ENCODE measurements at regions not wholly inside any gene's neighbourhood (a gene's known extent, or its start where the extent isn't known, plus 50 kb on each side); places are given as distances from the start of the nearest gene placed in this dataset.

DNA sequence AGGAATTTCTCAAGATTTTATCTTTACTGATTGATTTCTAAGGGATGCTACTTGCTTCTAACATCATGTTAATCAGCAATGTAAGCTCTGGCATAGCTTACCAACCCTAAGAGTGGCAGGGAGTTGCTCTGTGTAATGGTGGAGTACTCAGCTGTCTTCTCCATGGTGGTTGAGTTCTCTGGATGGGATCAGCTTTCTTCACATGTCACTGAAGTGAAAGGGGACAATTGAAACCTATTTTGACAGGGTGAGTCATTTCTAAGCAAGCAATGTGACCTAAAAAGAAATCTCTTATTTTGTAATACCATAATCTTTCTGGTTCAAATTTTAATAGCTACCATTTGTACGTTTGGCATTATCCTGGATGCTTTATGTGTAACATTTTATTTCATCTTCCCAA lies 430.4 kb downstream of the GJA1 start:
- TF ChIP-seq REPIN1 (CRISPR knock-in tag; IDR thresholded peaks at IDR 0.05; ENCODE audit: borderline replicate concordance, low read depth) (no peak), ZNF232 (CRISPR knock-in tag; IDR thresholded peaks at IDR 0.05; ENCODE audit: borderline replicate concordance) (no peak), ZNF670 (CRISPR knock-in tag; IDR thresholded peaks at IDR 0.05; ENCODE audit: borderline replicate concordance) (no peak)
